ENCODE measurements at regions not wholly inside any gene's neighbourhood (a gene's known extent, or its start where the extent isn't known, plus 50 kb on each side); places are given as distances from the start of the nearest gene placed in this dataset.

- TF ChIP-seq IRF3 (IDR thresholded peaks at IDR 0.05) (no peak), KLF5 (IDR thresholded peaks at IDR 0.05; ENCODE audit: partially characterized antibody) (no peak), MEF2B (IDR thresholded peaks at IDR 0.05; ENCODE audit: partially characterized antibody, poor library complexity, severe bottlenecking) (no peak), SMC3 (IDR thresholded peaks at IDR 0.05; ENCODE audit: borderline replicate concordance, low read length) (no peak)
- TF ChIP-seq, protein P1, sequence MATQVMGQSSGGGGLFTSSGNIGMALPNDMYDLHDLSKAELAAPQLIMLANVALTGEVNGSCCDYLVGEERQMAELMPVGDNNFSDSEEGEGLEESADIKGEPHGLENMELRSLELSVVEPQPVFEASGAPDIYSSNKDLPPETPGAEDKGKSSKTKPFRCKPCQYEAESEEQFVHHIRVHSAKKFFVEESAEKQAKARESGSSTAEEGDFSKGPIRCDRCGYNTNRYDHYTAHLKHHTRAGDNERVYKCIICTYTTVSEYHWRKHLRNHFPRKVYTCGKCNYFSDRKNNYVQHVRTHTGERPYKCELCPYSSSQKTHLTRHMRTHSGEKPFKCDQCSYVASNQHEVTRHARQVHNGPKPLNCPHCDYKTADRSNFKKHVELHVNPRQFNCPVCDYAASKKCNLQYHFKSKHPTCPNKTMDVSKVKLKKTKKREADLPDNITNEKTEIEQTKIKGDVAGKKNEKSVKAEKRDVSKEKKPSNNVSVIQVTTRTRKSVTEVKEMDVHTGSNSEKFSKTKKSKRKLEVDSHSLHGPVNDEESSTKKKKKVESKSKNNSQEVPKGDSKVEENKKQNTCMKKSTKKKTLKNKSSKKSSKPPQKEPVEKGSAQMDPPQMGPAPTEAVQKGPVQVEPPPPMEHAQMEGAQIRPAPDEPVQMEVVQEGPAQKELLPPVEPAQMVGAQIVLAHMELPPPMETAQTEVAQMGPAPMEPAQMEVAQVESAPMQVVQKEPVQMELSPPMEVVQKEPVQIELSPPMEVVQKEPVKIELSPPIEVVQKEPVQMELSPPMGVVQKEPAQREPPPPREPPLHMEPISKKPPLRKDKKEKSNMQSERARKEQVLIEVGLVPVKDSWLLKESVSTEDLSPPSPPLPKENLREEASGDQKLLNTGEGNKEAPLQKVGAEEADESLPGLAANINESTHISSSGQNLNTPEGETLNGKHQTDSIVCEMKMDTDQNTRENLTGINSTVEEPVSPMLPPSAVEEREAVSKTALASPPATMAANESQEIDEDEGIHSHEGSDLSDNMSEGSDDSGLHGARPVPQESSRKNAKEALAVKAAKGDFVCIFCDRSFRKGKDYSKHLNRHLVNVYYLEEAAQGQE (IDR thresholded peaks at IDR 0.05; ENCODE audit: low read depth, low read length): no peak
- TF ChIP-seq, protein P2, sequence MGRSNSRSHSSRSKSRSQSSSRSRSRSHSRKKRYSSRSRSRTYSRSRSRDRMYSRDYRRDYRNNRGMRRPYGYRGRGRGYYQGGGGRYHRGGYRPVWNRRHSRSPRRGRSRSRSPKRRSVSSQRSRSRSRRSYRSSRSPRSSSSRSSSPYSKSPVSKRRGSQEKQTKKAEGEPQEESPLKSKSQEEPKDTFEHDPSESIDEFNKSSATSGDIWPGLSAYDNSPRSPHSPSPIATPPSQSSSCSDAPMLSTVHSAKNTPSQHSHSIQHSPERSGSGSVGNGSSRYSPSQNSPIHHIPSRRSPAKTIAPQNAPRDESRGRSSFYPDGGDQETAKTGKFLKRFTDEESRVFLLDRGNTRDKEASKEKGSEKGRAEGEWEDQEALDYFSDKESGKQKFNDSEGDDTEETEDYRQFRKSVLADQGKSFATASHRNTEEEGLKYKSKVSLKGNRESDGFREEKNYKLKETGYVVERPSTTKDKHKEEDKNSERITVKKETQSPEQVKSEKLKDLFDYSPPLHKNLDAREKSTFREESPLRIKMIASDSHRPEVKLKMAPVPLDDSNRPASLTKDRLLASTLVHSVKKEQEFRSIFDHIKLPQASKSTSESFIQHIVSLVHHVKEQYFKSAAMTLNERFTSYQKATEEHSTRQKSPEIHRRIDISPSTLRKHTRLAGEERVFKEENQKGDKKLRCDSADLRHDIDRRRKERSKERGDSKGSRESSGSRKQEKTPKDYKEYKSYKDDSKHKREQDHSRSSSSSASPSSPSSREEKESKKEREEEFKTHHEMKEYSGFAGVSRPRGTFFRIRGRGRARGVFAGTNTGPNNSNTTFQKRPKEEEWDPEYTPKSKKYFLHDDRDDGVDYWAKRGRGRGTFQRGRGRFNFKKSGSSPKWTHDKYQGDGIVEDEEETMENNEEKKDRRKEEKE (IDR thresholded peaks at IDR 0.05): no peak
Measured at GRCh38 chr1:218946147-218946546, 227.5 kb upstream of the LYPLAL1 start (continued).

All from GM12878 (cell line).